ENCODE measurements at regions not wholly inside any gene's neighbourhood (a gene's known extent, or its start where the extent isn't known, plus 50 kb on each side); places are given as distances from the start of the nearest gene placed in this dataset.

DNA sequence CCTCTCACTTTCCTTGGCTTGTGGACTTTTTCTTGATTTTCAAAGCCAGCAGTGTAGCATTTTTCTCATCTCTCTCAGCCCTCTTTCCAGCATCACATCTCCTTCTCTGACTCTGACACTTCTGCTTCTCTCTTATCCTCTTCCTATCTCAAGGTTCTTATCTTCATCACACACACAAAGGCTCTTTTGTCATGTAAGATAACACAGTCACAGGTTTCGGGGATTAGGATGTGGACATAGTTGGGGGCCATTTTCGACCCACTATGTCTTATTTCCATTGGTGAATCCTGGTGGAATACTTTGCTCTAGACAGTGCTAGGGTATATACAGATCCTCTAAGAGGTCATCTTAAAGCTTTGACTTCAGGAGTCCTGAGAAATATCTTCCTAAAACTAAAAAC lies 719.3 kb upstream of the TBX3 start:
- intact Hi-C loops (cut with micrococcal nuclease): no loop called here

- intact Hi-C loops (cut with micrococcal nuclease): no loop called here
Observed at GRCh38 chr12:115402443-115403180, 718.6 kb upstream of the TBX3 start.

DNA sequence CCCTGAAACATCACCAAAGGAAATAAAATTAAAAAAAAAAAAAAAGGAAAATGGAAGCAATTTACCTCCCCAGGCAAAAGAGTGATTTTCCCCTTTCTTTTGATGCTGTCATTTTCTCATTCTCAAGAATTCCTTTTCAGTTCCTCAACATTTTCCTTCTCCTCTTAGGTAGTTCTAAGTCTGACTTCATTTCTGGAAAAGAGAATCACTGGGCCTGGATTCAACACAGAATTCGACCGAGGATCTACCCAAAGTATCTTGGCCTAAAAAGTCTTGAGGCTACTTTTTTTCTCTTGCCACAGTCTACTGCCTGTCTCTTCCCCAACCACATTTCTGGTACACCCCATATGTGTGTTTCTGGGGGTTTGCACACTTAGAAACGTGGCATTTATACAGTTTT lies 717.8 kb upstream of the TBX3 start:
- intact Hi-C loops (cut with micrococcal nuclease): no loop called here

DNA sequence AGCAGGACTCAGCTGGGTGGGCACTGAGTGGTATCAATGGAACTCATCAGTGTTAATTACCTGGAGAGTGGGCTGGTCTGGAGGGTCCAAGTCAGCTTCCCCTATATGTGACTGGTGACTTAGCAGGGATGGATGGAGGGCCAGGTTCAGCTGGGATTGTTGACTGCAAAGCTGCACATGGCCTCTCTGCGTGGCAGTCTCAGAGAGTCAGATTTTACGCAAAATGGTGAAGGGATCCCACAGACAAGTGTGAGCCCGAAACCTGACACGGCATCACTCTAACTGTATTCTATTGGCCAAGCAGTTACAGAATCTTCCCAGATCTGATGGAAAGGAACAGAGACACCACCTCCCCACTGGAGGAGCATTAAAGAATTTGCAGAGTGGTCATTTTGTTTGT lies 716.0 kb upstream of the TBX3 start:
- intact Hi-C loops (cut with micrococcal nuclease): no loop called here

DNA sequence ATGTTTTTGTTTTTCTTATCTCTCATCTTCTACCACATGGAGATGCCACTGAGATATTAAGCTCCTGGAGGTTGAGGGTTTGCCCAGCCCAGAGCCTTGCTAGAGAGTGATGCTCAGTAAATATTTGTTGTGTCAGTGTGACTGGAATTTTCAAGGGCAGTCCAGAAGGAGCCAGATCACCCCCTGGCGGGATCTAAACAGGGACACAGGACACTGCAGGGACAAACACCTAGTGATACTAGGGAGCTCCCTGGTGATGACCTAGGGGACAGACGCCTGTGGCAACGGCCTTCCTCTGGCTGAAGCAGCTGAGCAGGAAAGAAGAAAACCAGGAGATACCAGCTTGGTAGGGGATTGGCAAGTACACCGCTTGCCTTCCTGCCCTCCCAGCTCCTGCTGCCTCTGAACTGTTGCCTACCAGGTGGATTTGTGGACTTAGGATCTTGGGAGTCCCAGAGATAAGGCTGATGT lies 714.4 kb upstream of the TBX3 start:
- intact Hi-C loops (cut with micrococcal nuclease): no loop called here

- intact Hi-C loops (cut with micrococcal nuclease): no loop called here
Observed at GRCh38 chr12:115396567-115396966, 712.6 kb upstream of the TBX3 start.

- intact Hi-C loops (cut with micrococcal nuclease): no loop called here
Observed at GRCh38 chr12:115394496-115395220, 710.7 kb upstream of the TBX3 start.

DNA sequence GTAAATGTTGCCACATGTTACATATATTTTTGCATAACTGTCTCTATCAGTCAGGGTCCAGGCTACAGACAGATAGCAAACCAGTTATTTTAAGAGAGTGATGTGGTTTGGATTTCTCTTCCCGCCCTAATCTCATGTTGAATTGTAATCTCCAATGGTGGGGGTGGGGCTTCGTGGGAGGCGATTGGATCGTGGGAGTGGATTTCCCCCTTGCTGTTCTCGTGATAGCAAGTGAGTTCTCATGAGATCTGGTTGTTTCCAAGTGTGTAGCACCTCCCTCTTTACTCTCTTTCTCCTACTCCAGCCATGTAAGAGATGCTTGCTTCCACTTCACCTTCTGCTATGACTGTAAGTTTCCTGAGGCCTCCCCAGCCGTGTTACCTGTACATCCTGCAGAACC lies 704.2 kb upstream of the TBX3 start:
- intact Hi-C loops (cut with micrococcal nuclease): no loop called here

- intact Hi-C loops (cut with micrococcal nuclease): no loop called here
Observed at GRCh38 chr12:115387467-115387901, 703.5 kb upstream of the TBX3 start.

- intact Hi-C loops (cut with micrococcal nuclease): no loop called here
Observed at GRCh38 chr12:115386946-115387345, 703.0 kb upstream of the TBX3 start.

DNA sequence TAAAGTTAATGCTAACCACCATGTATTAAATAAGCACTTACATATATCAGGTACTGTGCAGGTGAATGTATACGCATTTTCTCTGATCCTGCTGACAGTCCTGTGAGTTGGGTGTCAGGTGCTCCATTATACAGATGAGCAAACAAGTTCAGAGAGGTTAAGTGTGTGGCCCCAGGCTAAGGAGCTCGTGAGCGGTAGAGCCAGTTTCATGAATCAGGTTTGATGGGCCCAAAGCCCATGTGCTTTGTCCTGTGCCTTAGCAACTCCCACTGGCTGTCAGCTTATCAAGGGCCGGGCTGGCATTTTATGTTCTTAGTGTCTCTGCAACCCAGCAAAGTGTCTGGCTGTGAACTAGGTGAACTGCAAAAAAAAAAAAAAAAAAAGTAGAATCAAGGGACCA lies 701.2 kb upstream of the TBX3 start:
- intact Hi-C loops (cut with micrococcal nuclease): no loop called here

GRCh38 chr12:115384391-115384790 lies 700.4 kb upstream of the TBX3 start:
- intact Hi-C loops (cut with micrococcal nuclease): no loop called here

- intact Hi-C loops (cut with micrococcal nuclease): no loop called here
Observed at GRCh38 chr12:115383668-115384067, 699.7 kb upstream of the TBX3 start.

- intact Hi-C loops (cut with micrococcal nuclease): no loop called here
Observed at GRCh38 chr12:115382681-115383080, 698.7 kb upstream of the TBX3 start.

DNA sequence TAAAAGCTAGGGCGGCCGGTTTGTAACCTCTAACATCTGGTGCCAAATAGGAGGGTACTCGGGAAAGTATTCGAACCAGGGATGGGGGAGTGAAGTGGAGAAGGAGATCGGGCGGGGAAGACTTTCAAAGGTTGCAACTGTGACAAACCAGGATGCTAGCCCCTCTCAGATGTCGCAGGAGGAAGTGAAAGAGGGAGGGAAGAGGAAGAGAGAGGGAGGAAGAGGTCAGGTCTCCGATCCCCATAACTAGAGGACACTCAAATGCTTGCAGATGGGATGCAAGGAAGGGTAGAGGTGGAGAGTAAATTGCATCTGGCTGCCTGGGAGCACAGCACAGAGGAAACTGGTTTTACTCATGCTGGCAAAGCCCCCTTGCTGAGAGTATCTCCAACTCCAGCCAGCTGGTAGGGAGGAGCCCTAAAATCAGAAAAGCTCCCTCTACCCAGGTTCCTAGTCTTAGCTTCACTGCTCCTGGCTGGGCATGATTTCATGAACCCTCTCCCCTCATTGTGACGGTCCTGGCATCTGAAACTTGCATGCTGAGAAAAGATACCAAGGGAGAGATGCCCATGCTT lies 696.7 kb upstream of the TBX3 start:
- intact Hi-C loops (cut with micrococcal nuclease): no loop called here

GRCh38 chr12:115378291-115378690 lies 694.3 kb upstream of the TBX3 start:
- intact Hi-C loops (cut with micrococcal nuclease): no loop called here

DNA sequence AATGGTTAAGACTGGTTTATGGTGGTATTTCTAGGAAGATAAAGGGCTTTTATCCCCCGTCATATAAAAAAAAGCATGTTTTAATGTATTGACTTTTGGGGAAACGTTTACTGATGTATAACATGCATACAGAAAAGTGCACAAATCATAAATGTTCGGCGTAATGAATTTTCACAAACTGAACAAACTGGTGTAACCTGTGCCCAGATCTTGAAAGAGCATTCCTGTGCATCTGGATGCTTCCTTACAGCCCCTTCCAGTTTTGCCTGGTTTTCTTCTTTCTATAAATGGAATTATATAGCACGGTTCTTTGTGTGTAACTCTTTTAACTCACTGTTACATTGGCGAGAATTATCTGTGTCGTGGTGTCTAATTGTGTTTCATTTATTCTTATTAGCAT lies 693.8 kb upstream of the TBX3 start:
- intact Hi-C loops (cut with micrococcal nuclease): no loop called here

DNA sequence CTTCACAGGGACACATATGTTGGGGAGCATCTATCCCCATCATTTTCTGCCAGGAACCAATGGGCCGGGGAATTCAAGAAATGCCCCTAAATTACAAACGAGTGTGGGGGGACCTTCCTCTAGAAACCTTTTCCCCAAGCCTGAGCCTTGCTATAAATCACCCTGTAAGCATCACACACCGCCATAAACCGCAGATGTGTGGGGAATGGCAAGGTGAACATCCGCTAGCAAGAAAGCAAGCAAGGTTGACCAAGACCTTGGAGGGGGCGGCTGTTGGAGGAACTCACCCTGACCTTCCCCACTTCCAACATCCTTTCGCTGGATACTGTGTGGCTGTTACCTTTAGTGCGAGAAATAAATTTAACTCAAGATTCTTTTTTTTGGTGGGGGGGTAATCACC lies 693.3 kb upstream of the TBX3 start:
- intact Hi-C loops (cut with micrococcal nuclease): no loop called here

DNA sequence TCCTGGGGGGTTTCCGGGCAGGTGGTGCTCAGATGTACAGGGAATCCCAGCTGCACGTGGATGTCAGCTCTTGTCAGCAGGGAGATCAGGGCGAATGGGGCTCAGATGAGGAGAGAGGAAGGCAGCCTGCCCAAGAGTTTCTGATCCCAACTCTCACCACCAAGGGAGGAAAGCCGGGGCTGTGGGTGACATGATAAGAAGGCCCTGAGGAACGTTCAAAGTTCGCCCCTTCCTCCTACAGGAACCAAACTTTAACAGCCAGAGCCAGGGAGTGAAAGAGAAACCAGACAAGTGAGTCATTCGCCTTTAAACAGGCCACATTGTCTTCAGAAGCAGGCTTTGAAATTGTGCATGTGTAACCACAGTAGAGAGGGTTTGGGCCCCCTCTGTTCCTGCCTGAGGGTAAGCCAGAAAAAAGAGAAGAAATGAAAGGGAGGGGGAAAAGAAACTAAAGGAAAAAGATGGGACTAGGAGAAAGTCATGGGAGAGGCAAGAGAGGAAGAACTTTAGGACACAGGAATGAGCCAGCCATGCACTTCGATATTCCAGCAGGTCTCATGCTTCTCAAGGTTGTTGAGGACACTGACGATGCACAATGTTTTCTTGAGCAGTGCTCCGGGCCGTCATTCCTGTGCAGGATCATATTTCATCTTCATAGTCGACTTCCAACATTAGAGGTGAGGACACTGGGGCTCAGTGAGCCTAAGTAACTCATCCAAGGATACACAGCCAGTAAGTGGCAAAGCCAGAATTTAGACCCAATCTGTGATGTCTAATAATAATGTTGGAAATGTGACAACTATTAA lies 691.4 kb upstream of the TBX3 start:
- intact Hi-C loops (cut with micrococcal nuclease): no loop called here

DNA sequence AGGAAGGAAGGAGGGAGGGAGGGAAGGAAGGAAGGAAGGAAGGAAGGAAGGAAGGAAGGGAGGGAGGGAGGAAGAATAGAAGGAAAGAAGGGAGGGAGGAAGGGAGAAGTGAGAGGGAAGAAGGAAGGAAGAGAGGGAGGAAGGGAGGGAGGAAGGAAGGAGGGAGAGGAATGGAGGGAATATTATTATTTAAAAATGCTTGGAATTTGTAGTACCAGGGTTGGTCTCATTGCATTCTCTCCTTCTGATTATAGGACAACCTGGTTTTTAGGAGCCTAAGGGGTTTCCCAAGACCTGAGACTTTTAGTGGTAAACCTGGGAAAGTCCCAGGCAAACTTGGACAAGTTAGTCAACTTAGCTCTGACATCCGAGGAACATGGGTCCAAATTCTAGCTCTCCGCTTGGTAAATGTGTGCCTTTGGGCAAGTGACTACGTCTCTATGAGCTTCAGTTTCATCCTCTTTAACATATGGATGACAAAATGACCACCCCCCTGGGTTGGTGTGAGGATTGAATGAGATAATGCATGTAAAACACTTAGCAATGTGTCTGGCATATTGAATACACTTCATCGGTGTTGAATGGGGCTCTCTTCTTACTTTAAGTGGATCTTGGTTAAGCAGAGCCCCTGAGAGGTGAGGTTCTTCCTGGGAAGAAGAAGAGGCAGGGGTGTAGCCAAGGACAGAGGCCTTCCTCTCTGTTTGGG lies 690.7 kb upstream of the TBX3 start:
- intact Hi-C loops (cut with micrococcal nuclease): no loop called here

DNA sequence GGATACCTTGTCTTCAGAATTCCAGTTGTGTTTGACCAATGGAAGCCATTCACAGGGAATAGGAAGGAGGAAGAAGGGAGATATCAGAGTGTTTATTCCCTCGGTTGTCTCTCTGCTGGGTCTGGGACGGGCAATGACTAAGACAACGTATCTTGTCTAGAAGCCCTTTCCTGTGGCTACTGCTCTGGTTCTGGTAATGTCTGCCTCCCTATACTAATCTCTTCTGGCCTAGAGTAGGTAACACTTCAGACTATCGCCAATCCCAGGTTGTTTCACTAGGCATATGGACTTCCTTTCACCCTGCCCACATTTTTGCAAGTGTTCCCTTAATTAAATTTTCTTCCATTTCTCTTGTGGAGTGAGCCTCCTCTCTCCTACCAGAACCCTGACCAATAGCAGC lies 687.7 kb upstream of the TBX3 start:
- intact Hi-C loops (cut with micrococcal nuclease): no loop called here

Data from T-helper 1 cell treated with Interleukin-12 subunit alpha and Interleukin-12 subunit beta and Interleukin-4 antibody, amounts not matched to agents 30 ng/mL and 1 ng/mL, for 36 hours (primary cell).